ENCODE measurements at regions not wholly inside any gene's neighbourhood (a gene's known extent, or its start where the extent isn't known, plus 50 kb on each side); places are given as distances from the start of the nearest gene placed in this dataset.
"Not testable (repeated sequence)": the region's sequence is repeated elsewhere in the genome, so short reads cannot be mapped to it uniquely, and the experiment has no call there.

GRCh38 chr2:42988055-42988454, 195.7 kb upstream of the HAAO start:
- not testable (repeated sequence) for DNase-seq

- no peak for DNase-seq
Observed at GRCh38 chr2:42987112-42987922, 194.9 kb upstream of the HAAO start.

- DNase-seq, result no peak
Observed at GRCh38 chr2:42984617-42985016, 192.2 kb upstream of the HAAO start.

- DNase-seq, result no peak
Observed at GRCh38 chr2:42984081-42984480, 191.7 kb upstream of the HAAO start.

DNA sequence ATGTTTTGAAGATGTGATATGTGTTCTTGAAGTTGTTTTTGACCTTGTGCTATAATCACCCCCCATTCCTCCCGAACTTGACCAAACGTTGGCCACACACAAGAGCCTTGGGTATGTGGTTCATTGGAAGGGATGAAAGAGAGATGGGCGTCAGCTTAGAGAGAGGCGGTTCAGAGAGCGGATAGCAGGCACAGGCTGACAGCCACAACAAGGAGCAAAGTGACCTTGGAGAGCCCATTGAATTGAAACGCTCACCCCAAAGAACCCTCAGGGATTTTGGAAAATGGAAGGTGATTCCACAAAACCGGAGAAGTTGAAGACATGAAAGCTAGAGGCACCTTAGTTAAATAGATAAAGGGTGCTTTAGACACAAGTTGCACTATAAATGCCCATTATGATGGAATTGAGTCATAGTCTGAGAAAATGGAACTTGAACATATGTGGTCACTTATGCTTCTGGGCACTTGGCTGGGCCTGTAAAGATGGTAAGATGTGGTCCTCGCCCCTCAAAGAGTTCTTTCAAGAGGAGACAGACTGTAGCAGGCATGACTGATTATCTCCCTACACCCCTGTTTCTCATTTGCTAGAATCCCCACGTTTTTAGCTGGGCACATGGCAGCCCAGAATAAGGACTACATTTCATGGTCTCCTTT, 188.5 kb upstream of the HAAO start:
- no peak for DNase-seq

DNA sequence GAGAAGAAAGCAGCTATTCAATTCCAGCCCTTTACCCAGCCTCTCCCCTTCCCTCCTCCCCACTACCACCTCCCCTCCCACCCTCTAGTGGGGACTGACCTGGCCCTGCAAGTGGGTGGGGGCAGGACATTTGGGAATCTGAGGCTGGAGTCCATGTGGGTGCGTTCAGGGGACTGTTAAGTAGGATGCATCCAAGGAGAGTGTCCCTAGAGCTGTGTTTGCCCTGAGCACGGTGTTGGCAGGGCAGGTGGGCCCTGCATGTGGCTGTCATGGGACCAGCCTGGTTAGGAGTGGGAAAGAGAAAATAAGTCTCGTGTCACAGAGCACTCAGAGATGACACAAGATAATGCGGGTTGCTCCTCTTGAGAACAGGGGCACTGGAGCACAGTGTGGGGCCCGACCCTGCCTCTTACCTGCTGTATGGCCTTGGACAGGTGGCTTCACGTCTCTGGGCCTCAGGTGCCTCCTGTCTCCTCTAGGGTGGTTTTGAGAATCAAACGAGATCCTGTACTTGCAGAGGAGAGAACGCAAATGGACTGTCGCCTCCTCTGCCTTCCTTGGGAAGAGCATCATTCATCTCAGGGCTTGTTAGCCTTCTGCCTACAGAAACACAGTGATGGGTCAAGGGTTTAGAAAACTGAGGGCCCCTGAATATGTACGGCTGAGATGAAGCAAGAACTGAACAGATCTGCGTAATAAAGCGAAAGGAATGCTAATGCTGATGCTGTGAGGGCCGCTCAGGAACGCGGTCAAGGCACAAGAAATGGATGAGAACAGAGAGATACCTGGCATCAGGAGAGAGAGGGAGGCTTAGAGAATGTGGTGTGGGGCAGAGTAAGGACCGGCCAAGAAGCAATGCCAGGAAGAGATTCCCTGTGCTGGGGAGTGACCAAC, 187.7 kb upstream of the HAAO start:
- DNase-seq, result no peak

DNA sequence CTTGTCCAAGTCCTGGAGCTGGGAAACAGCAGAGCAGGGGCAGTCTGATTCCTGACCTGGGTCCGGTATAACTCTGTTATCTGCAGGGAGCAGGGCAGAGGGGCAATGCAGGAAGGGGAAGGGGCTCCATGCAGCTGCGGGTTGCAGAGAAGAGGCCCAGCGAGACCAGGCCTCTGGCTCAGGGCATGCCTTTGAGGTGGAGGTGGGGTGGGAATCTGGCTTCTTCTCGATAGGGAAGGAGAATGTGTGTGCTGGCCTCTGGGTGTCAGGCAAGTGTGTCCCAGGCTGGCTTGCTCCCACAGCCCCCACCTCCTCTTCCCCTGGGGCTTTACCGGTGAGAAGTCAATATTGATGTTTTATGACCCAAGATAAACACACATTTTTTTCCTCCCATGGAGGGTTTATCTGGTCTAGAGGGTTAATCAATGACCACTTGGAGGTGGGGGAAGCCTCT, 187.1 kb upstream of the HAAO start:
- no peak for DNase-seq

DNA sequence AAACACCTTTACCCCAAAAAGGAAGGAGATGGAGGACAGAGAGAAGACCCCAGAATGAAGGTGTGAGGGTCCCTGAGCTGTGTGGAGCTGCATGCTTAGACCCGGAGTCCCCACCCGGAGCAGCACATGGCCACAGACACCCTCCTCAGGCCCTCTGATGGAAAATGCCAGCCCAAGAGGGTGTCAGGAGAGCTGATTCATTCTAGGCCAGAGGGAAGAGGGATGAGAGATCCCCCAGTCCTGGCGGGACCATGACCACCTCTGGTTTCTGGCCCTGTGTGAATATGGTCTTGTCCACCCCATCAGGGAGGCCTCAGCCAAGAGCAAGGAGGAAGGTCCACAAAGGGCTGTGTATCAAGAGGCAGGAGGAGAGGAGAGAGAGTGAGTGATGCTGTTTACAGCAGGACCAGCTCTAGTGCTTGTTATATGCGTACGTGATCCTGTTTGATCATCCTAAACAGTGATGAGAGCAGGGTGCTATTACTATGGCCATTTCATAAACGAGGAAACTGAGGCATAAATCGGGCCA, 186.6 kb upstream of the HAAO start:
- DNase-seq, result no peak

GRCh38 chr2:42978175-42978886, 185.9 kb upstream of the HAAO start:
- DNase-seq, result no peak

- no peak for DNase-seq
Observed at GRCh38 chr2:42977270-42978174, 185.1 kb upstream of the HAAO start.

DNA sequence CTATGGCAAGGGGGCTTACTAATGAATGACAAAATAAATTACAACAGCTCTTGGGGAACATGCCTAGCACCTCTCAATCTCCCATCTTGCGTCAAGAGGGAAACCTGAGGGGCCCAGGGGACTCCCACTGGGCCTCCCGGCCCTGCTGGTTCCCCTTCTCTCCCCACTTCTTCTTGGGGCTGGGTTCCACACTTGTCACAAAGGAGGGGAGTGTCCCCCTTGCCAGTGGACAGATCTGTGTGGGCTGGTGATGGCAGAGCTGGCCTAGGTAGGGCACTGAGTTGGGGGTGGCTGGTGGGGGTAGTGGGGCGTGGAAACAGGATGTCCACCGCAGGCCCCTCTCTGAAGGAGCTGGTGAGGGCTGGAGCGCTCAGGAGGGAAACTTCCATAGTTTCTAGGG, 184.0 kb upstream of the HAAO start:
- no peak for DNase-seq

DNA sequence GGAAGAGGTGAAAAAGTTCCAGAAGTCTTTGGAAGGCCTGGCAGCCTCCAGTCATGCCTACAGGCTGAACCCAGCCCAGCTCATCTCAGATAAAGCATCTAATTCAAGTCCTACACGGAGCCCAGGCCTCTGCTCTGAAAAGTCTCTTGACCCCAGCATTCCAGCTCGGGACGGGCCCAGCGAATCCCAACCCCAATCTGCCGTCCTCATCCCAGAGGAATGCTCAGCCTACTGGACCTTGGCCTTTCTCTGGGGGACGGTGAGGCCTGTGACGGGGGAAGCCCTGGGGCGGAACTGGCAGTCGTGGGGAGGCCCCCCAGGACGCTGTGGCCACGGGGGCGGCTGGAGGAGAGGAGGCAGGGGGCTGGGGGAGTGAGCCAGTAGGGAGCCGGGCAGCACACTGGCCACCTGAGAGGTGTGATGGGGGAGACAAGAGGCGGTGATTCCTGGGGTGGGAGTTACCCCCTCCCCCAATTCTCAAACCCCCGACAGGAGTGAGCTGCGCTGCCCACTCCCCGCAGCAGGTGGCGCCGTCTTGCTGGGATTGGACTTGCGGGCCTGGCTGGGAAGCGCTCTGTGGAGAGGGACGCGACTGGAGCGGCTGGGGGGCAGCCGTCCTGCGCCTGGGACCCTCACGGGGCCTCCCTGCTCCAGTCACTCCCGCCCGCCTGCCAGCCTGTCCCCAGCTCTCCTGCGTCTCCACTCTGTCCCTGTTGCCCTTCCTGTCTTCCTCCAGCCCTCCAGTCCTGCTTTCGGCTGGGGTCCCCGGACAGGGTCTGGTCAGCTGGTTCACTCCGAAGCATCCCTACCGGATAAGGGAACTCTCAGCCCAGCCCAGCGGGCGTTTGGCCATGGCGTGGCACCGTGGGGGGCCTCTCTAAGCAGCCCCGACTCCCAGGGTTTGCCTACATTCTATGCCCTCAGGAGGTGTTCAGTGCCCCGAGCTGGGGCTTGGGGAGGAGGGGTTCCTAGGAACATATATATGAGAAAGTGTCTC, 182.6 kb upstream of the HAAO start:
- DNase-seq, result peak in 1 of 2 experiments; percentile 51

DNA sequence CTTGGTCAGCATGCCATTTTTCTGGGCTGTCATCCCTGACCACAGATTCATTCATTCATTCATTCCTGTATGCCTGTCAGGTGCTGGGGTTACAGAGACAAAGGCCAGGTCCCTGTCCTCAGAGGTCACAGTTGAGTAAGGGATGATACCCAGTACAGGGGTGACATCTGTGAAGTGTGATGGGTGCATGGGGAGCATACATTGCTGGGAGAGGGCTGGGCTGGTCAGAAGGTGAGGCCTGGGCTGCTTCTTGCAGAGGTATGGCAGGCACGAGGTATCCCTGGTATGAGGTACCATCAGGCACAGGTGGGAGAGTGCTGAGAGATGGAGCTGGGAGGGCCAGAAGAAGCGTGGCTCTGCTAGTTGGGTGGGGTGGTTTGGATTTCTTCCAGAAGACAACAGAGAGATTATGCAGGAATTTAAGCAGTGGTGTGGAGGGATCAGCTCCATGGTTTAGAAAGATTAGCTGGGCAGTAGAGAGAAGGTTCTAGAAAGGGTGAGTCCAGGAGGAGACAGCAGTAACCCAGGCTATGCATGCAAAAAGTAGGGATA, 181.9 kb upstream of the HAAO start:
- DNase-seq, result no peak

DNA sequence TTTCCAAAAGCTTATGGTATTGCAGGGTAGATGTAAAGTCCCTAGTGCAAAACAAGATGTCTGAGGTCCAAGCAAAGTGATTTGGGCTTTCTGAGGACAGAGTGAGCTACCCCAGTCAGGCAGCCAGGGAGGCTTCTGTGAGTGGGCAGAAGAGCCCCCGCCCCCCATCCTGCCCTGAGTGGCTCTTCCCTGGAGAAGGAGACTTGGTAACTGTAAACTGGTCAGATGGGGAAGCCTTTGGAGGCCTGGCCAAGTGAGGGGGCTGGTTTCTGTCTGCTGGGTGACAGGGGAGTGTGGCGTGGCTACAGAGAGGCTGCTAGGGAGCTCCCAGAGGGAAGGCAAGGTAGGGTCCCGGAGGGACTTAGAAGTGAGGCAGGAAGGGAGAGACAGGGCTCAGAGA, 181.3 kb upstream of the HAAO start:
- no peak for DNase-seq

DNA sequence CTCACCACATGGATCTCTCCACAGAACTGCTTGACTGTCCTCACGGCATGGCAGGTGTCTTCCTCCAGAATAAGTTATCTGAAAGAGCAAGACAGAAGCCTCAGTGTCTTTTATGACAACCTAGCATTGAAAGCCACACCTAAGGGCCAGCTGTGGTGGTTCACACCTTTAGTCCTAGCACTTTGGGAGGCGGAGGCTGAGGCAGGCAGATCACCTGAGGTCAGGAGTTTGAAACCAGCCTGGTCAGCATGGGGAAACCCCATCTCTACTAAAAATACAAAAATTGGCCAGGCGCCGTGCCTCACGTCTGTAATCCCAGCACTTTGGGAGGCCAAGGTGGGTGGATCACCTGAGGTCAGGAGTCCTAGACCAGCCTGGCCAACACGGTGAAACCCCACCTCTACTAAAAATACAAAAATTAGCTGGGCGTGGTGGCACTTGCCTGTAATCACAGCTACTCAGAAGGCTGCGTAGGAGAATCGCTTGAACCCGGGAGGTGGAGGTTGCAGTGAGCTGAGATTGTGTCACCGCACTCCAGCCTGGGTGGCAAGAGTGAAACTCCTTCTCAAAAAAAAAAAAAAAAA, 180.6 kb upstream of the HAAO start:
- not testable (repeated sequence) for DNase-seq

DNA sequence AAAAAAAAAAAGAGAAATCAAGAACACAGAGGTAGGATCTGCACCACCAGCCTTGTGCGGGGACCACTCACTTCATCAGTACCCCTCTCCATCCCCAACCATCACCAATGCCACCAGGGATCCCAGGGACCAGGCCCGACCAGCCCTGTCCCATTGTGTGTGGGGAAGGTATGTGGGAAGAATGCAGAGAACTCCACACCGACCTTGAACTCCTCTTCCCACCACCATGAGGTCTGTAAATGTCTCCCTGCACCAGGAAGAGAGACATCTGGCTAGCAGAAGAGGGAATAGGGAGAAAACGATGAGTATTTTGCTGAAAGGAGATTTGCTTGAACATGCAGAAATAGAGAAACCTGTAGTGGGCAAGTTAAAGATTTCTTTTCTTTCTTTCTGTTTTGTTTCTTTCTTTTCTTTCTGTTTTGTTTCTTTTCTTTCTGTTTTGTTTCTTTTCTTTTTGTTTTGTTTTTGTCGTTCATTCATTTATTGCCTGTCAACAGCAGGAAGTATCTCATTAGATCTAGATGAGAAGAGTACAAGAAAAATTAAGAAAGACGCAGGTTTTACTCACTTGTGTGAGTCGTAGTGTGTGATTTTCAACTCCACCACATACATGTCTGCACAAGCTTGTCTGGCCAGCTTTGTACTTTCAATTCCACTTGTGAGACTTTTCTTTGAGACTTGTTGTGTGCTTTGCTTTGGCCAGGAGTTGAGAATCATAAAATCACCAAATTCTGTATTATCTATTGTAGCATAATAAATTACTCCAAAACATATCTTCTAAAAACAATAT, 179.8 kb upstream of the HAAO start:
- DNase-seq, result no peak

DNA sequence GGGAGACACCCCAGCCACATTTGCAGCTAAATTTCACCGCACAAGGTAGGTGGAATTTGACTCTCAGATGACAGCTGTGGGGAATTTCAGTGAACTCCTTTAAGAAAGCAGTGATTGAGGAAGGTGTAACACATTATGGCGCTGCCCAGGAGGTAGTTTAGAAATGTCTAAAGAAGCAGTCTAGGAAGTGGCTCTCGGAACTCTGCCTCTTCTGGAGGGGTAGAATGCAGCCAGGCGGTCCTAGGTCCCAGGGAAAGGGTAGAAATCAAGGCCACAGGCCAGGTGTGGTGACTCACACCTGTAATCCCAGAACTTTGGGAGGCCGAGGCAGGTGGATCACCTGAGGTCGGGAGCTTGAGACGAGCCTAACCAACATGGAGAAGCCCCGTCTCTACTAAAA, 179.0 kb upstream of the HAAO start:
- DNase-seq, result no peak

GRCh38 chr2:42970151-42970550, 177.8 kb upstream of the HAAO start:
- no peak for DNase-seq
